Body of pancreas (tissue), 4 donors: ENCODE measurements at regions not wholly inside any gene's neighbourhood (a gene's known extent, or its start where the extent isn't known, plus 50 kb on each side); places are given as distances from the start of the nearest gene placed in this dataset.
"Not testable (repeated sequence)": the region's sequence is repeated elsewhere in the genome, so short reads cannot be mapped to it uniquely, and the experiment has no call there.

ENCODE experiments used
- ATAC-seq: fragments of 150-250 bp; one replicate; pipeline ENCODE4 v1.9.1; 2016
- DNase-seq, 4 donors: peaks; one replicate each; pipeline ENCODE4 v3.0.0-alpha.2; 2019
- H3K27ac ChIP-seq, 4 donors: fragments of 200-600 bp; sonication (generic); 1 replicate in 3 of 4; 2 replicates in 1 of 4; pipeline versions ENCODE4 v1.5.1 to v1.6.1; 2016 to 2019; ENCODE audit warnings: mild to moderate bottlenecking in 1 of 4, mixed read lengths in 1 of 4, moderate library complexity in 1 of 4
- H3K27me3 ChIP-seq, 2 donors: fragments of 200-600 bp; sonication (generic); one replicate each; pipeline ENCODE4 v1.6.0; 2016; ENCODE audit warnings: mild to moderate bottlenecking in 1 of 2
- H3K36me3 ChIP-seq, 2 donors: fragments of 200-600 bp; sonication (generic); replicated peaks in 1 of 2; 2 replicates each; pipeline ENCODE4 v1.5.1; 2016; ENCODE audit warnings: low read depth in 2 of 2; ENCODE audit not compliant: insufficient read depth in 1 of 2
- H3K4me1 ChIP-seq: fragments of 200-600 bp; sonication (generic); one replicate; pipeline ENCODE4 v1.6.0; 2016
- H3K4me3 ChIP-seq, 2 donors: fragments of 200-600 bp; sonication (generic); 1 replicate in 1 of 2; 2 replicates in 1 of 2; pipeline ENCODE4 v1.5.1; 2016 to 2019
- H3K9me3 ChIP-seq, 3 donors: fragments of 200-600 bp; sonication (generic); 1 replicate in 2 of 3; 2 replicates in 1 of 3; pipeline ENCODE4 v1.5.1; 2016
- WGBS, 2 donors: methylation state at CpG; one replicate each; pipeline ENCODE4 v1.1.5; 2017; 5-methylcytosine and 5-hydroxymethylcytosine counted together
- intact Hi-C: fragments of 100-400 bp; cut with DNase I; formaldehyde crosslinking; loops from one replicate; pipeline ENCODE4 v1.15.1; 2023

DNA sequence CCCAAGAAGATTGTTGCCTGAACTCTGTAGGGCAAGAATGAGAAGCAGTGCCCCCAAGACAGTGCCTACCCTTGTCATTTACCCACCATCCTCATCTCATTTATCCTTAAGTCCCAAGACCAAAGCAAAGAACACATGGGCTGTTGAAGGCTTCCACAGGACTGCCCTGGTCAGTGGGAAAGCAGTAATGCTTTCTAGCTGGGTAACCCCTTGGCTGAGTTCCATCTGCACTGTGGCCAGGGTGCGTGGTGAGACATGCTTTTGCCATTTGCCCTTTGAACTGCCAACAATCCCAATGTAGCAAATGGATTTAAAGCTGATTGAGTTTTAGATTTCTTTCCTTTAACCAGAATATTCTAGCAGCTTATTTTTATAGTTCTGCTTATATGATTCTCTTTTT is 103.5 kb upstream of the IKBKE start:
- H3K36me3 ChIP-seq, ATAC-seq, H3K4me1 ChIP-seq, intact Hi-C loops, H3K27me3 ChIP-seq, H3K4me3 ChIP-seq, DNase-seq, H3K27ac ChIP-seq, H3K9me3 ChIP-seq: not testable (repeated sequence)
- WGBS, 2 donors, result no CpG with 5 or more reads among the region's 1 CpG

GRCh38 chr1:206367955-206368622 is 102.2 kb upstream of the IKBKE start:
- intact Hi-C loops, DNase-seq, ATAC-seq, H3K4me1 ChIP-seq, H3K36me3 ChIP-seq, H3K27me3 ChIP-seq, H3K9me3 ChIP-seq, H3K4me3 ChIP-seq, H3K27ac ChIP-seq: not testable (repeated sequence)
- no CpG with 5 or more reads among the region's 6 CpGs for WGBS, 2 donors

DNA sequence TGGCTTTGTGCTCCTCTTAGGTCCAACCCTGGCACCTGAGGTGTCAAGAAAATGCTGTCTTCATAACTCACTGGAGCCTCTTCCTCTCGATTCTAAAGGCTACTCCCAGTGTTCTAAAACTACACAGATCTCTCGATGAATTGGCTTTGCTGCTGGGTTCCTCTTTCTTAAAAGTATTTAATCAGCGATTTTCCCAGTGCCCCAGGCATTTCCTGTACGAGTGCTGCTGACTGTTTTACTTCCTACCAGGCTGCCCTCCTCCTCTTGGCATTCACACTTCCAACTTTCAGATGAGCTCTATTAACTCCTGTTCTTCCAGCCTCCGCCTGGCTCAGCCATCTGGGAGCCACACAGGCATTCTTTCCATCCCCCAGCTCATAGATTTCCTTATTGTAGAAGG is 95.6 kb upstream of the IKBKE start:
- H3K36me3 ChIP-seq, H3K4me1 ChIP-seq, H3K27me3 ChIP-seq, H3K9me3 ChIP-seq, DNase-seq, intact Hi-C loops, H3K27ac ChIP-seq, ATAC-seq, H3K4me3 ChIP-seq: not testable (repeated sequence)
- no CpG with 5 or more reads among the region's 5 CpGs for WGBS, 2 donors

DNA sequence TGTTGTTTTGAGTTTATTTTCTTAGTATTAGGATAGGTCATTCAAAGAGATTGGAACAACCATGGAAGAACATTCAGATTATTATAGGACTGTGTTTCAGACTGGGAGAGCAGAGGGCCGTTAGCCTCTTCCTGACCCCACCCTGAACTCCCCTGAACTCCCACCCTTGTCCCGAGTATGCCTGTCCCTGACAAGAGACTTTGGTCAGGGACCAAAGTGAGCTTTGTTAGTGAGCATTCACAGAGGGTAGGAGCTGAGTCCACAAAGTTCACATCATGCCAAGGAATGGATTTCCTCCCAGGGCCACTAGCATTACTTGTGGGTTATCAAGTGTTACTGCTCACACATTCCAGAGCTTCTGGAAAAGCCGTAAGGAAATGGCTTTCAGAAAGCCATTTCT is 94.7 kb upstream of the IKBKE start:
- H3K4me1 ChIP-seq, ATAC-seq, H3K27ac ChIP-seq, H3K9me3 ChIP-seq, H3K36me3 ChIP-seq, H3K27me3 ChIP-seq, intact Hi-C loops, H3K4me3 ChIP-seq, DNase-seq: not testable (repeated sequence)
- WGBS, 2 donors, result 51 to 65% methylated on average over 2 to 3 of the region's 3 CpGs

GRCh38 chr1:206378506-206378905 is 91.8 kb upstream of the IKBKE start:
- H3K27me3 ChIP-seq, intact Hi-C loops, ATAC-seq: not testable (repeated sequence)

DNA sequence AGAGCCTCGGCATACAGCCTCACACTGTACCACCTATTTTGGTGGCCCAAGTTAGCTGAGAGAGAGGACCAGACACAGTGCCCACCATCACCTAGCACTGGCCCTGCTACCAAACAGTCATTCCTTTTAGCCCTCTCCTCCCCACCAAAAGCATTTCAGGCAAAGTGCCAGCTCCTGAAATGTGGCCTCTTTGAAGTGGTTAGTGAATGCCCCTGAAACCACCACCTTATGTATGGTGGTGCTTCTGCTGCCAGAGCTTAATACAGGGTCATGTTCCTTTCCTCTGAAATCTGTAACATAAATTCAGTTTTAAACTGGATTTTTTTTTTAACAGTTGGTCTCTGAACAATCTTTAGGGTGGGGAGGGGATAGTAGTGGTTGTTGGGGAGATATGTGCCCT is 91.0 kb upstream of the IKBKE start:
- H3K9me3 ChIP-seq, H3K27me3 ChIP-seq, DNase-seq, ATAC-seq, H3K4me1 ChIP-seq, intact Hi-C loops, H3K27ac ChIP-seq, H3K36me3 ChIP-seq, H3K4me3 ChIP-seq: not testable (repeated sequence)
- WGBS, 2 donors, result no CpG with 5 or more reads among the region's 1 CpG

More at GRCh38 chr1:206378506-206378905, 91.8 kb upstream of the IKBKE start:
- not testable (repeated sequence) for H3K4me3 ChIP-seq, H3K27ac ChIP-seq, H3K36me3 ChIP-seq, H3K4me1 ChIP-seq, H3K9me3 ChIP-seq, DNase-seq
- WGBS, 2 donors, result 93 to 99% methylated on average over 7 of the region's 7 CpGs

GRCh38 chr1:206380163-206380790 is 90.0 kb upstream of the IKBKE start:
- H3K27me3 ChIP-seq, H3K4me3 ChIP-seq, ATAC-seq, intact Hi-C loops, H3K27ac ChIP-seq, H3K4me1 ChIP-seq, H3K36me3 ChIP-seq, H3K9me3 ChIP-seq: not testable (repeated sequence)
- WGBS, 2 donors, result 78% methylated on average over 1 of the region's 4 CpGs; no CpG with 5 or more reads in 1 of the 2 donors
- peak in 1 of 4 donors; percentile 9 for DNase-seq

GRCh38 chr1:206380791-206381610 is 89.3 kb upstream of the IKBKE start:
- H3K27me3 ChIP-seq, H3K4me1 ChIP-seq, intact Hi-C loops, H3K36me3 ChIP-seq, H3K4me3 ChIP-seq, H3K9me3 ChIP-seq: not testable (repeated sequence)
- DNase-seq (peak in 1 of 4 donors; percentile 1), ATAC-seq (peak; percentile 53)
- 70% methylated on average over 1 of the region's 7 CpGs; no CpG with 5 or more reads in 1 of the 2 donors for WGBS, 2 donors
- H3K27ac ChIP-seq, result peak overlapping the region in 1 of 4 donors; percentile 45
